ENCODE measurements at regions not wholly inside any gene's neighbourhood (a gene's known extent, or its start where the extent isn't known, plus 50 kb on each side); places are given as distances from the start of the nearest gene placed in this dataset.

DNA sequence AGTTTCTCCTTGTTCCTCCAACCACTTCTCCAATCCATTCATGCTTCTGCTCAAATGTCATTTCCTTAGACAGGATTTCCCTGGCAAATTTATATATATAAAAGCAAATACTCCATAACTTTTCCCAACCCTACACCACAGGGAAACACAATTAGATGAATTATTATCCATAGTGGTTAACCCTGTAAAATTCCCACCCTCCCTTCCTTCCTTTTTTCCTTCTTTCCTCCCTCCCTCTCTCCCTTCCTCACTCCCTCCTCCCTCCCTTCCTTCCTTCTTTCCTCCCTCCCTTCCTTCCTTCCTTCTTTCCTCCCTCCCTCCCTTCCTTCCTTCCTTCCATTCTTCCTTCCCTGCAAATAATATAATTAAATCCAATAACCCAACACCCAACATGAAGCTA lies 617.7 kb downstream of the IRS1 start:
- TF ChIP-seq, protein P1, sequence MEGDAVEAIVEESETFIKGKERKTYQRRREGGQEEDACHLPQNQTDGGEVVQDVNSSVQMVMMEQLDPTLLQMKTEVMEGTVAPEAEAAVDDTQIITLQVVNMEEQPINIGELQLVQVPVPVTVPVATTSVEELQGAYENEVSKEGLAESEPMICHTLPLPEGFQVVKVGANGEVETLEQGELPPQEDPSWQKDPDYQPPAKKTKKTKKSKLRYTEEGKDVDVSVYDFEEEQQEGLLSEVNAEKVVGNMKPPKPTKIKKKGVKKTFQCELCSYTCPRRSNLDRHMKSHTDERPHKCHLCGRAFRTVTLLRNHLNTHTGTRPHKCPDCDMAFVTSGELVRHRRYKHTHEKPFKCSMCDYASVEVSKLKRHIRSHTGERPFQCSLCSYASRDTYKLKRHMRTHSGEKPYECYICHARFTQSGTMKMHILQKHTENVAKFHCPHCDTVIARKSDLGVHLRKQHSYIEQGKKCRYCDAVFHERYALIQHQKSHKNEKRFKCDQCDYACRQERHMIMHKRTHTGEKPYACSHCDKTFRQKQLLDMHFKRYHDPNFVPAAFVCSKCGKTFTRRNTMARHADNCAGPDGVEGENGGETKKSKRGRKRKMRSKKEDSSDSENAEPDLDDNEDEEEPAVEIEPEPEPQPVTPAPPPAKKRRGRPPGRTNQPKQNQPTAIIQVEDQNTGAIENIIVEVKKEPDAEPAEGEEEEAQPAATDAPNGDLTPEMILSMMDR (IDR thresholded peaks at IDR 0.05) = no peak
- TF ChIP-seq EP300 (IDR thresholded peaks at IDR 0.05) (no peak), POLR2A (IDR thresholded peaks at IDR 0.05) (no peak)
